Left lobe of liver (tissue), 2 donors: ENCODE measurements at regions not wholly inside any gene's neighbourhood (a gene's known extent, or its start where the extent isn't known, plus 50 kb on each side); places are given as distances from the start of the nearest gene placed in this dataset.
"Not testable (repeated sequence)": the region's sequence is repeated elsewhere in the genome, so short reads cannot be mapped to it uniquely, and the experiment has no call there.

Experiments used
- ATAC-seq: fragments of 200-7000 bp; cut with Tn5 transposase; one replicate; pipeline ENCODE4 v1.9.1; 2020; ENCODE audit warnings: mild to moderate bottlenecking, moderate library complexity
- DNase-seq: peaks from one replicate; pipeline ENCODE4 v3.0.0-alpha.2; 2020; ENCODE audit warnings: low spot score
- donor health status: DM: no; HTN: no; CAD: no; lungs with moderate emphysema.
- donor health status: DM: no; HTN: yes; CAD: no.

DNA sequence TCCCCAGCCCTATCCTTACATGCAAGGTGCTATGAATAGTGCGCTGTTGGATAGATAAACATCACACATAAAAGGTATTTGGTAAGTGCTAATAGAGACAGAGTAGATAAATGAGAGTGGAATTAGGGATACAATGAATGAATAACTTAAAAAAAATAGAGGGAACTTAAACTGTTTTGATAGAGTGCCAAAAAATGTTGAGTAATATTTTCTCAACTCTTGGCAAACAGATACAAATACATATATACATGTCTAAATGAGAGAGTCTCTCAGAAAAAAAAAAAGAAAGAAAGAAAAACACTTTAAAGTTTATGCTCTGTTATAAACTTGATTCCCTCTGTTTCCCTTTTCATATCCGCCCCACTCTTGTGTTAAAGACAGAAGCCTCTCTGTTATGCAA lies 667.4 kb downstream of the ROBO2 start:
- no peak for ATAC-seq
- DNase-seq = no peak

DNA sequence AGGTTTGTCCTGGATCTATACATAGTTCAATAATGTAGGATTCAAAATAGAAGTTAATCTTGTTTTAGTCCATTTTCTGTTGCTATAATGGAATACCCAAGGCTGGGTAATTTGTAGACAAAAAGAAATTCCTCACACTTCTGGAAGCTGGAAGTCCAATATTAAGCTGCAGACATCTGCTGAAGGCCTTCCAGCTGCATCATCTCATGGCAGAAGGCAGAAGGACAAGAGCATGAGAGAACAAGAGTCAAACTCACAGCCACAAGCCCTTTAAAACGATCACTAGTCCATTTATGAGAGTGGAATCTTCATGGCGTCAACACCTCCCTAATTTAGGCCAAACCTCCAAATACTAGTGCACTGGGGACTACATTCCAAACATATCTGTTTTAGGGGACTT lies 669.3 kb downstream of the ROBO2 start:
- DNase-seq = no peak

DNA sequence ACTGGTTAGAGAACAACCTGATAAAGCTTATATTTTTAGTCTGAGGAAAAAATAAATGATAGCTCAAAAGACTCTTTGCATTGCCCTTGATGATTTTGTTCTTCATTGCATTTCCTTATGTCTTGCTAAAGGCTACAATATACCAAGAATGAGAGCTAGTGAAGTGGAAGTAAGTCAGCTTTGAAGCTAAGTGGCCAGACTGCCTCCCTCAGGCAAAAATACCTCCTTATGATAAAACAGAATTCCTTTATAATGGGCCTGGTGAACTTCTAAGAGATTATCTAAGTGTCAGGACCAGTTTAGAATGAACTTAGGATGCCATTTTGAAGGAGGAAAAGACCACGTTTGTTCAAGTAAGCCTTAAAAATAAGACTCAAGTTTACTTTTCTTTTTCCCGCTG lies 678.4 kb downstream of the ROBO2 start:
- ATAC-seq (no peak), DNase-seq (no peak)

More for the DNA sequence above, 669.3 kb downstream of the ROBO2 start:
- ATAC-seq = no peak

DNA sequence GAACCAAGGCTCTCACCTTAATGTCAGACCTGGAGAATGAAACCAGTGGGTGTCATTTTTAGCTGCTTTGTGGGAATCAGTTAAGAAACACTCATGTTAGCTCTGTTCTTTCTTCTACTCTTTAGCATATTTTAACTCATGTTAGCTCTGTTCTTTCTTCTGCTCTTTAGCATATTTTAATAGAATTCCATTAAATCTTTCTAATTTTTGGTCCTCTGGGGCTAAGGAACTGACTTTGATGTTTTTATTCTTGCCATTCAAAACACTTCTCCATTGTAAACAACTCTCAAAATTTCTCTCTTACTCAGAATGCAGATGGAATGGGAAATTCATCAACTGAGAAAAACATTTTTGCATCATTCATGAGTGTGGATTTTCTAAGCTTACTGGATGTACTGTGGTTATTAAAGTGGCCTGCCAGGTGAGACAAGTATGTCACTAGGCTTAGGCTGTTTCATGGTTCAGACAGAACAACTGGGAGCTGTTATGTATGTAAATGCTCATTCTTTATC lies 680.6 kb downstream of the ROBO2 start:
- DNase-seq (no peak), ATAC-seq (no peak)

DNA sequence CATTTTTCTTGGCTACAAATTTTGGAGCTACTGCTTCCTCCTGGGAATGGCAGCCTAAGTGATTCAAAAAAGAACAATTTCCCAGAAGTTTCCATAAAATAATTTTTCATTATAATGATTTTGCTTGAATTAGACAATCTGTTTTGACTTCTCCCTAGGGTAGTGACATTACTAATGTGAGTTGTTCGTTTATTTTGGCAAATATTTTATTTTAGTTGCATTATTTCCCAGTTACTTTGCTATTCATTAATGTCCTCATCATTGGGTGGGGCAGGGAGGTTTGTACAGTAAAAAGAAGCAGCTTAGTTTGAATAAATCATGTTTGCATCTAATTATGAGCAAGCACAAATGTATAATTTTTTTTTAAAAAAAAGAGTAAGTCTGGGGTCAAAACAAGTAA lies 686.6 kb downstream of the ROBO2 start:
- no peak for ATAC-seq

DNA sequence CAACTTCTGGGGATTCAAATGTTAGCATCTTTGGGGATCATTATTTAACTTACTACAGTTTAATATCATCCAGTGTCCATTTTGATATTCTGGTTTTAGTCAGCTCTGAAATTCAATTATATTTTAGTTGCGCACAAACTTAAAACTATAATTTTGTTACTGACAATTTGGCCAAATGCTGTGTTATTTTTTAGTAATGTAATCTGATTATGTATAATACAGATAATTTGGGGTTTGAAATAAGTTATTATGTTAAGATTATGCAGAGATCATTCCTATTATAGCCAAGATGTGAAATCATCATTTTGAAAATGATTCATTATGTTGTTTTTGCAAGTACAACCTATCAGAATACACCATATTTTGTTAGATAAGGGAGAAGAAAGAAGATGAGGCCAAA lies 706.1 kb downstream of the ROBO2 start:
- no peak for DNase-seq
- no peak for ATAC-seq

More for the DNA sequence above, 686.6 kb downstream of the ROBO2 start:
- DNase-seq = no peak

DNA sequence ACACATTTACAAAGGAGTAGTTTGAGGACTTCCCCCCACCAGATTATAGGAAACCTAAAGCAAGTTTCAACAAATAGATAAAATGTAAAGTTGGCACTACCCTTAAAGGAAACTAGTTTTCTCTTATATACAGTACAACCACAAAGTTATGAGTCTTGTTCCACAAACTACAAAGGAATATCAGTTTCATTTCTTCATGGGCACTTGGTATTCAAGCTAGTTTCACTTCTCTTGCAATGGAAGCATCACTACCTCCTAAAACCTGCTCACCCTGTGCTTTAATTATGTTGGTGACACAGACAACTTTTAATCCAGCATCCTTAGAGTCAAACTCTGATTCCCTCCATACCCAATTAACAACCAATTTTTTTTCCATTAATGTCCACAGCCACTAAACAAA lies 707.0 kb downstream of the ROBO2 start:
- DNase-seq (no peak), ATAC-seq (no peak)

GRCh38 chr3:77756397-77756975 lies 716.6 kb downstream of the ROBO2 start:
- not testable (repeated sequence) for DNase-seq, ATAC-seq

DNA sequence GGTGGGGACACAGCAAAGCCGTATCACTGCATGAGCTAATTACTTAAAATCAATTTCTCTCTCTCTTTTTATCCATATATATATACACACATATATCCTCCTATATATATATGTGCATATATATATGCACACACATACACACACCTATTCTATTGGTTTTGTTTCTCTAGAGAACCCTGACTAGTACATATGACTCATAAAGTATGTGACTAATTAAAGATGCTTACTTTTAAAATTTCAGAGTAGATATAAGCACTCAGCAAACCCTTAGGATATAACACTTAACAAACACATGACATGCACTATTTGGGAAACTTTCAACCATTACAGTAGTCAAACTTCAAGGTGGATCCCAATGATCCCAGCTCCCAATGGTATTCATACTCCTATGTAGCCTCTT lies 732.6 kb downstream of the ROBO2 start:
- DNase-seq (no peak), ATAC-seq (no peak)

GRCh38 chr3:77773084-77773483 lies 733.2 kb downstream of the ROBO2 start:
- DNase-seq (no peak), ATAC-seq (no peak)

DNA sequence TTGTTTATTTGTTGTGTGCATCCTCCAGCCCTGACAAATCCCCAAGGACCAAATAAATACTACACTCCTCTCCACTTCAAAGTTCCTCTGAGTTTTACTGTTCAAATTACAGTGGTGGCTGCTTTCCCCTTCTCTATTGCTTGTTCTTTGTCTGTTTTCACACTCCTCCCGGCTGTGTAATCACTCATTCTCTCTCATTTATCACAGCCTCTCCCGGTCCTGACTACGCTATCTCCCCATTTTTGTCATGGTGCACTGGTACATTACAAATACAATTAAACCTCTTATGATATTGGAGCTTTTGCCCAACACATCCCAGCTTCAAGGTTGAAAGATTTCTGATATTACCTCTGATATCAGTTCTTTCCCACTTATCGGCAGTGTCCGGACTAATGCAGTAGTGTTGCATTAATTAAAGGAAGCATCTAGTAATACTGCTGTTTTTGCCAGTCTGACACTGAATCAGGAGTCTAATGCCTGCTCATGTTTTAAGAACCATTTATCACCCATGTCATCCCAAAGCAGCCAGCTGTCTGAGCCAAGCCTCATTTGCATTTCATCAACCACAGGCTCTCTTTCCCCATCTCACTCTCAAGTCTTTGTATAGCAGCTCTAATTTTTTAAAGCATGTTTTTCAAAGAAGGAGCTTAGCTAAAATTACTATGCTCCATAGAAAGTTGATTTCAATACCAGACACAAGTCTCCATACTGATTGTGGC lies 740.5 kb downstream of the ROBO2 start:
- DNase-seq (no peak), ATAC-seq (no peak)

DNA sequence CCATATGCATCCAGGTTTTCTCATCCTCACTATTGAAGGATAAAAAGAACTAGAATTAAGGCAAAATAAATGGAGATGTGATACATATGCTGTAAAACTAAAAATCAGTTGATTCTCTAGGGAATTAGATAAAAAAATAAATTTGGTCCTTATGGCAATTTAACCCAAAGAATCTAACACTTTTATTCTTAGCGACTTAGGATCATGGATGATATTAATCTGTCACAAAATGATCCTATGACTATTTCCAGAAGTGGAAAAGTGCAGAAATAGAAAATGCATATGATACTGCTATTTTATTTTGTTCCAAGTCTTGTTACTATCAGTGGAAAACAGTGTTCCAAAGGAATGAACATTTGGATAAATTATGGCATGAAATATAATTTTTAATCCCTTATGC lies 746.3 kb downstream of the ROBO2 start:
- DNase-seq = no peak
- ATAC-seq = no peak

DNA sequence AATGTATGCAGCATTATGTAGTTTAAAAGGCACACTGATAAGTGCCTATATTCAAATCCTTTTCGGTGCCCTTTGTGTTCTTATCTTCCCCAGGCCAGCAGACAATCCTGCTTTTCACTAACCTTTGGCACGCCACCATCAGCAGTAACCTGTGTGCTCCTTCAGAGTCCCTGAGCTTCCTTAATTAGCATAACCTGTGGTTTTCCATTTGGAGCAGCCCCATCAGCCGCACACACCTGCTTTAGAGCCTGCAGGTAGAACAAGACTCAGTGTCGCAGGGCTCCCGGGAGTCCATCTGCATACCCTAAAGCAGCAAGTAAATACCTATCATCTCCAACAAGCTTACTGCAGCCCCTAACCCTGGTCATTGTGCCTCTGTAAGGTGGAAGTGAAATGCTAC lies 755.1 kb downstream of the ROBO2 start:
- ATAC-seq (no peak), DNase-seq (no peak)

DNA sequence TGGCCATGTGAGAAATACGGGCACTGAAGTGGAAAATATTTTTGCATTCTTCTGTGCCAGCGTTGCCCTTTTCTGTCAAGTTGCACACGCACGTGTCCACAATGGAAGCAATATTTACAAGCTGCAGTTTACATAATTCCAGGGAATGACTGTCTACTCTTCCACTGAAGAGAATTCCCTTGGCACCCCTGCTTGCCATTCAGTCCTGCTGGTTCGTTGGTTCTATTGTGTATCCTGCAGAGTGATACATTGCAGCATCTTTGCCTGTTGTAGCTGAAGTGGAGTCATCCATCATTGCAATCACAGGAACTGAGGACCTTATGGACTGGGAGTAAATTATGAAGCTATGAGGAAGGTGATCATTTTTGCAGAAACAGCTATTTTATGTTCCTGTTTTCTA lies 759.4 kb downstream of the ROBO2 start:
- no peak for DNase-seq
- no peak for ATAC-seq

- ATAC-seq (no peak), DNase-seq (no peak)
Observed at GRCh38 chr3:77800893-77801292, 761.0 kb downstream of the ROBO2 start.

- no peak for DNase-seq
- ATAC-seq = no peak
Observed at GRCh38 chr3:77807312-77807711, 767.4 kb downstream of the ROBO2 start.

- DNase-seq = no peak
- no peak for ATAC-seq
Observed at GRCh38 chr3:77814845-77815244, 774.9 kb downstream of the ROBO2 start.

GRCh38 chr3:77815467-77815866 lies 775.6 kb downstream of the ROBO2 start:
- DNase-seq (no peak), ATAC-seq (no peak)

GRCh38 chr3:77816366-77816765 lies 776.5 kb downstream of the ROBO2 start:
- ATAC-seq = no peak
- DNase-seq = no peak

- ATAC-seq (no peak), DNase-seq (no peak)
Observed at GRCh38 chr3:77825001-77825827, 785.3 kb downstream of the ROBO2 start.

DNA sequence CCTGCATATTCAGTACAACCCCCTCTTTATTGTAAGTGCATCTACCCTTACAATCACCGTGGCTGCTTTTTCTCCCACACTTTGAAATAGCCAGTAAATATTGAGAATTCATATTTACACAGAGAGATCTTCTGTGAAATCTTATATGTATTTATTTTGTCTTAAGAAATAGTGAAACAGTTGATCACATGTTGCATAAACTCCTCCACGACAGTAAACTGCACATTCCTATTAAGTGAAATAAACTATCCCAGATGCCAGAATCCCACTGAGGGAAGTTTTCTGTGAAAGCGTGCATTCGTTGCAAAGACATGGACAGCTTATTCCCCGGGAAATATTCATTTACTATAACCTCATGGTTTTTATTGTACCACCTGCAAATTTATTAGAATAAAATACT lies 796.0 kb downstream of the ROBO2 start:
- no peak for ATAC-seq
- DNase-seq = no peak
